Neural crest cell (in vitro differentiated cells): ENCODE measurements at regions not wholly inside any gene's neighbourhood (a gene's known extent, or its start where the extent isn't known, plus 50 kb on each side); places are given as distances from the start of the nearest gene placed in this dataset.

ENCODE experiments used
- DNase-seq: peaks from one replicate; pipeline ENCODE4 v3.0.0; 2021; ENCODE audit warnings: low read depth, mixed read lengths, low spot score
- H3K27ac Mint-ChIP-seq: one replicate; pipeline ENCODE4 v1.8.0; 2021; ENCODE audit warnings: mild to moderate bottlenecking, mixed read lengths; ENCODE audit not compliant: unreplicated experiment
- H3K27me3 Mint-ChIP-seq: 2 replicates; pipeline ENCODE4 v1.8.0; 2021; ENCODE audit warnings: low read depth, mild to moderate bottlenecking, mixed read lengths
- H3K36me3 Mint-ChIP-seq: 2 replicates; pipeline ENCODE4 v1.8.0; 2021; ENCODE audit warnings: low read depth, mild to moderate bottlenecking, mixed read lengths
- H3K4me1 Mint-ChIP-seq: 2 replicates; pipeline ENCODE4 v1.8.0; 2021; ENCODE audit warnings: mixed read lengths
- H3K4me3 Mint-ChIP-seq: one replicate; pipeline ENCODE4 v1.8.0; 2021; ENCODE audit warnings: mild to moderate bottlenecking, mixed read lengths
- H3K9me3 Mint-ChIP-seq: 2 replicates; pipeline ENCODE4 v1.8.0; 2021; ENCODE audit warnings: mixed read lengths
- CTCF ChIP-seq: fragments of 200-600 bp; sonication (generic); conservative IDR thresholded peaks from 2 replicates; pipeline ENCODE4 v1.5.0; 2021; ENCODE audit warnings: antibody characterized with exemption, mild to moderate bottlenecking

- H3K9me3 Mint-ChIP-seq: peaks cover 4% of the 10 kb centered on the region
- TF ChIP-seq CTCF: no peak
- H3K27ac Mint-ChIP-seq: no peak overlapping the region
- no peaks in the 10 kb centered on the region for H3K4me1 Mint-ChIP-seq
- DNase-seq: no peak
- H3K36me3 Mint-ChIP-seq: no peaks in the 10 kb centered on the region
- peaks cover 21% of the 10 kb centered on the region for H3K27me3 Mint-ChIP-seq
- H3K4me3 Mint-ChIP-seq: no peak overlapping the region
Observed at GRCh38 chr15:60208709-60209108, 189.1 kb downstream of the ANXA2 start.

- Mint-ChIP-seq H3K4me3 (no peak overlapping the region), H3K4me1 (no peaks in the 10 kb centered on the region), H3K9me3 (peaks cover 4% of the 10 kb centered on the region), H3K36me3 (no peaks in the 10 kb centered on the region), H3K27me3 (peaks cover 2% of the 10 kb centered on the region), H3K27ac (no peak overlapping the region)
- no peak for DNase-seq
- no peak for TF ChIP-seq CTCF
Observed at GRCh38 chr15:60212536-60212935, 185.2 kb downstream of the ANXA2 start.

GRCh38 chr15:60213377-60214000, 184.3 kb downstream of the ANXA2 start:
- Mint-ChIP-seq H3K4me3 (no peak overlapping the region), H3K4me1 (peaks cover 4% of the 10 kb centered on the region), H3K27ac (no peak overlapping the region), H3K27me3 (peaks cover 2% of the 10 kb centered on the region), H3K9me3 (peaks cover 4% of the 10 kb centered on the region), H3K36me3 (no peaks in the 10 kb centered on the region)
- DNase-seq: no peak
- no peak for TF ChIP-seq CTCF

GRCh38 chr15:60214201-60214600, 183.6 kb downstream of the ANXA2 start:
- no peak for DNase-seq
- peaks cover 2% of the 10 kb centered on the region for H3K27me3 Mint-ChIP-seq

GRCh38 chr15:60215225-60215963, 182.4 kb downstream of the ANXA2 start:
- no peak overlapping the region for H3K27ac Mint-ChIP-seq
- TF ChIP-seq CTCF: no peak
- no peaks in the 10 kb centered on the region for H3K36me3 Mint-ChIP-seq
- peaks cover 4% of the 10 kb centered on the region for H3K9me3 Mint-ChIP-seq
- peaks cover 2% of the 10 kb centered on the region for H3K27me3 Mint-ChIP-seq
- H3K4me1 Mint-ChIP-seq: peaks cover 6% of the 10 kb centered on the region
- no peak overlapping the region for H3K4me3 Mint-ChIP-seq
- no peak for DNase-seq

More at GRCh38 chr15:60214201-60214600, 183.6 kb downstream of the ANXA2 start:
- Mint-ChIP-seq H3K27ac (no peak overlapping the region), H3K36me3 (no peaks in the 10 kb centered on the region), H3K9me3 (peaks cover 4% of the 10 kb centered on the region), H3K4me1 (peaks cover 6% of the 10 kb centered on the region), H3K4me3 (no peak overlapping the region)
- TF ChIP-seq CTCF: no peak
